Neural progenitor cell (in vitro differentiated cells): ENCODE measurements at regions not wholly inside any gene's neighbourhood (a gene's known extent, or its start where the extent isn't known, plus 50 kb on each side); places are given as distances from the start of the nearest gene placed in this dataset.

Source experiments
- DNase-seq: peaks from one replicate; pipeline ENCODE4 v3.0.0-alpha.2; 2016; ENCODE audit warnings: low spot score
- H2AFZ ChIP-seq: fragments of 200-600 bp; sonication (generic); replicated peaks from 2 replicates; pipeline ENCODE4 v1.6.1; 2016; ENCODE audit warnings: antibody characterized with exemption
- H3F3A ChIP-seq: fragments of 200-600 bp; sonication (generic); 2 replicates; pipeline ENCODE4 v1.6.1; 2016; ENCODE audit warnings: antibody characterized with exemption, low read depth
- H3K27ac ChIP-seq: fragments of 200-600 bp; sonication (generic); 2 replicates; pipeline ENCODE4 v1.5.1; 2016; ENCODE audit warnings: mild to moderate bottlenecking
- H3K27me3 ChIP-seq: fragments of 200-600 bp; sonication (generic); 2 replicates; pipeline ENCODE4 v1.6.1; 2016; ENCODE audit warnings: mild to moderate bottlenecking, moderate library complexity
- H3K36me3 ChIP-seq: fragments of 200-600 bp; sonication (generic); 2 replicates; pipeline ENCODE4 v1.5.1; 2016
- H3K4me1 ChIP-seq: fragments of 200-600 bp; sonication (generic); 2 replicates; pipeline ENCODE4 v1.6.1; 2016; ENCODE audit warnings: mixed run types
- H3K4me2 ChIP-seq: fragments of 200-600 bp; sonication (generic); 2 replicates; pipeline ENCODE4 v1.6.1; 2016
- H3K4me3 ChIP-seq: fragments of 200-600 bp; sonication (generic); 2 replicates; pipeline ENCODE4 v1.5.1; 2016
- H3K79me2 ChIP-seq: fragments of 200-600 bp; sonication (generic); 2 replicates; pipeline ENCODE4 v1.6.1; 2016; ENCODE audit warnings: low read depth
- H3K9ac ChIP-seq: fragments of 200-600 bp; sonication (generic); 2 replicates; pipeline ENCODE4 v1.6.1; 2016
- H3K9me3 ChIP-seq: fragments of 200-600 bp; sonication (generic); 2 replicates; pipeline ENCODE4 v1.5.1; 2016; ENCODE audit warnings: low read depth
- H4K20me1 ChIP-seq: fragments of 200-600 bp; sonication (generic); 2 replicates; pipeline ENCODE4 v1.6.1; 2016; ENCODE audit warnings: low read depth
- H3K27ac Mint-ChIP-seq: 3 replicates; pipeline ENCODE4 v1.8.0; 2021; ENCODE audit warnings: mixed read lengths
- H3K27me3 Mint-ChIP-seq: 2 replicates; pipeline ENCODE4 v1.8.0; 2022; ENCODE audit warnings: low read depth, mild to moderate bottlenecking, inconsistent platforms, moderate library complexity, mixed read lengths; ENCODE audit not compliant: insufficient read depth
- H3K36me3 Mint-ChIP-seq: 3 replicates; pipeline ENCODE4 v1.8.0; 2021; ENCODE audit warnings: mixed read lengths
- H3K4me1 Mint-ChIP-seq: 3 replicates; pipeline ENCODE4 v1.8.0; 2021; ENCODE audit warnings: mixed read lengths
- H3K4me3 Mint-ChIP-seq: 3 replicates; pipeline ENCODE4 v1.8.0; 2021; ENCODE audit warnings: mild to moderate bottlenecking, moderate library complexity, mixed read lengths
- H3K9me3 Mint-ChIP-seq: 3 replicates; pipeline ENCODE4 v1.8.0; 2020; ENCODE audit warnings: mixed read lengths
- CTCF ChIP-seq: fragments of 200-600 bp; sonication (generic); IDR thresholded peaks from 2 replicates; pipeline ENCODE4 v1.5.1; 2017; ENCODE audit warnings: antibody characterized with exemption, mild to moderate bottlenecking
- EZH2 ChIP-seq: fragments of 200-600 bp; sonication (generic); IDR thresholded peaks from 2 replicates; pipeline ENCODE4 v1.6.1; 2017; ENCODE audit warnings: antibody characterized with exemption, mild to moderate bottlenecking, moderate library complexity
- EZH2phosphoT487 ChIP-seq: fragments of 200-600 bp; sonication (generic); IDR thresholded peaks from 2 replicates; pipeline ENCODE4 v1.6.1; 2017; ENCODE audit warnings: antibody characterized with exemption

GRCh38 chr4:126466848-126467247 is 1152.1 kb downstream of the FAT4 start:
- H3K9ac ChIP-seq, result no peak overlapping the region
- Mint-ChIP-seq H3K9me3 (no peaks in the 10 kb centered on the region), H3K27ac (no peak overlapping the region), H3K27me3 (peaks cover 4% of the 10 kb centered on the region), H3K4me1 (no peaks in the 10 kb centered on the region), H3K4me3 (no peak overlapping the region), H3K36me3 (no peaks in the 10 kb centered on the region)
- H3K79me2 ChIP-seq, result no peaks in the 10 kb centered on the region
- H3K4me1 ChIP-seq, result no peaks in the 10 kb centered on the region
- no peak for DNase-seq
- no peak overlapping the region for H2AFZ ChIP-seq
- no peaks in the 10 kb centered on the region for H3K36me3 ChIP-seq
- no peak overlapping the region for H3K27ac ChIP-seq
- no peaks in the 10 kb centered on the region for H3F3A ChIP-seq
- TF ChIP-seq EZH2 (no peak), EZH2phosphoT487 (no peak), CTCF (no peak)
- H3K27me3 ChIP-seq, result no peaks in the 10 kb centered on the region
- no peak overlapping the region for H3K4me3 ChIP-seq
- no peaks in the 10 kb centered on the region for H4K20me1 ChIP-seq
- H3K4me2 ChIP-seq, result no peak overlapping the region
- H3K9me3 ChIP-seq, result no peaks in the 10 kb centered on the region

GRCh38 chr4:126468144-126468543 is 1153.4 kb downstream of the FAT4 start:
- Histone ChIP-seq H3K27me3 (no peaks in the 10 kb centered on the region), H3K4me2 (no peak overlapping the region), H3F3A (no peaks in the 10 kb centered on the region), H3K4me3 (no peak overlapping the region), H3K36me3 (no peaks in the 10 kb centered on the region), H3K9ac (no peak overlapping the region), H2AFZ (no peak overlapping the region), H3K4me1 (peaks cover 4% of the 10 kb centered on the region), H3K9me3 (no peaks in the 10 kb centered on the region), H3K79me2 (no peaks in the 10 kb centered on the region), H4K20me1 (no peaks in the 10 kb centered on the region), H3K27ac (no peak overlapping the region)
- Mint-ChIP-seq H3K27ac (no peak overlapping the region), H3K4me3 (no peak overlapping the region), H3K27me3 (peaks cover 4% of the 10 kb centered on the region), H3K4me1 (no peaks in the 10 kb centered on the region), H3K36me3 (no peaks in the 10 kb centered on the region), H3K9me3 (no peaks in the 10 kb centered on the region)
- no peak for TF ChIP-seq CTCF
- no peak for TF ChIP-seq EZH2
- no peak for TF ChIP-seq EZH2phosphoT487
- no peak for DNase-seq

GRCh38 chr4:126470862-126471261 is 1156.1 kb downstream of the FAT4 start:
- Mint-ChIP-seq H3K4me1 (no peaks in the 10 kb centered on the region), H3K27me3 (peaks cover 4% of the 10 kb centered on the region), H3K27ac (no peak overlapping the region), H3K36me3 (no peaks in the 10 kb centered on the region), H3K4me3 (no peak overlapping the region), H3K9me3 (no peaks in the 10 kb centered on the region)
- no peak overlapping the region for H3K9ac ChIP-seq
- no peaks in the 10 kb centered on the region for H3K9me3 ChIP-seq
- H3F3A ChIP-seq, result no peaks in the 10 kb centered on the region
- H3K27ac ChIP-seq, result no peak overlapping the region
- H3K36me3 ChIP-seq, result no peaks in the 10 kb centered on the region
- no peak for DNase-seq
- TF ChIP-seq CTCF (no peak), EZH2phosphoT487 (no peak), EZH2 (no peak)
- no peaks in the 10 kb centered on the region for H4K20me1 ChIP-seq
- H3K4me3 ChIP-seq, result no peak overlapping the region
- no peaks in the 10 kb centered on the region for H3K27me3 ChIP-seq
- no peaks in the 10 kb centered on the region for H3K79me2 ChIP-seq
- no peak overlapping the region for H3K4me2 ChIP-seq
- H3K4me1 ChIP-seq, result peaks cover 4% of the 10 kb centered on the region
- no peak overlapping the region for H2AFZ ChIP-seq

GRCh38 chr4:126475730-126476129 is 1157.0 kb upstream of the INTU start:
- no peaks in the 10 kb centered on the region for H3K9me3 Mint-ChIP-seq
- H3K4me3 Mint-ChIP-seq, result no peak overlapping the region
- H3K27me3 ChIP-seq, result no peaks in the 10 kb centered on the region
- no peak overlapping the region for H2AFZ ChIP-seq
- no peaks in the 10 kb centered on the region for H3F3A ChIP-seq
- peaks cover 4% of the 10 kb centered on the region for H3K4me1 ChIP-seq
- H3K79me2 ChIP-seq, result no peaks in the 10 kb centered on the region
- no peak overlapping the region for H3K4me3 ChIP-seq
- no peaks in the 10 kb centered on the region for H3K36me3 Mint-ChIP-seq
- peaks cover 4% of the 10 kb centered on the region for H3K27me3 Mint-ChIP-seq
- DNase-seq, result no peak
- TF ChIP-seq EZH2, result no peak
- no peak for TF ChIP-seq CTCF
- TF ChIP-seq EZH2phosphoT487, result no peak
- no peaks in the 10 kb centered on the region for H3K9me3 ChIP-seq
- H3K9ac ChIP-seq, result no peak overlapping the region
- H3K27ac Mint-ChIP-seq, result no peak overlapping the region
- no peak overlapping the region for H3K4me2 ChIP-seq
- H3K36me3 ChIP-seq, result no peaks in the 10 kb centered on the region
- no peaks in the 10 kb centered on the region for H3K4me1 Mint-ChIP-seq
- no peaks in the 10 kb centered on the region for H4K20me1 ChIP-seq
- no peak overlapping the region for H3K27ac ChIP-seq
